NT2/D1 (cell line): ENCODE measurements at regions not wholly inside any gene's neighbourhood (a gene's known extent, or its start where the extent isn't known, plus 50 kb on each side); places are given as distances from the start of the nearest gene placed in this dataset.
"Not testable (repeated sequence)": the region's sequence is repeated elsewhere in the genome, so short reads cannot be mapped to it uniquely, and the experiment has no call there.

Experiments used
- YY1 ChIP-seq: IDR thresholded peaks from 2 replicates; pipeline ENCODE4 v1.6.1; 2011; ENCODE audit not compliant: insufficient read length, insufficient read depth
- ZNF274 ChIP-seq: IDR thresholded peaks from 2 replicates; pipeline ENCODE4 v1.6.1; 2011; ENCODE audit warnings: mild to moderate bottlenecking, low read depth, low read length

- TF ChIP-seq YY1, ZNF274: not testable (repeated sequence)
Observed at GRCh38 chr15:22713933-22714332, 72.5 kb upstream of the NIPA1 start.
